OCI-LY3 (cell line): ENCODE measurements at regions not wholly inside any gene's neighbourhood (a gene's known extent, or its start where the extent isn't known, plus 50 kb on each side); places are given as distances from the start of the nearest gene placed in this dataset.

Source experiments
- H2AFZ ChIP-seq: fragments of 200-600, 300-600 bp; shearing (Covaris generic); 2 replicates; pipeline ENCODE4 v1.6.0; 2014; ENCODE audit warnings: antibody characterized with exemption, low read depth, low read length
- H3K27ac ChIP-seq: fragments of 200-600, 300-600 bp; sonication (generic); 2 replicates; pipeline ENCODE4 v1.5.1; 2014; ENCODE audit warnings: mild to moderate bottlenecking, low read length, moderate library complexity, mixed read lengths
- H3K27me3 ChIP-seq: fragments of 200-600, 300-600 bp; sonication (generic); 2 replicates; pipeline ENCODE4 v1.6.1; 2014; ENCODE audit warnings: low read depth, low read length, mixed read lengths
- H3K36me3 ChIP-seq: fragments of 200-600, 300-600 bp; sonication (generic); replicated peaks from 2 replicates; pipeline ENCODE3; 2014; ENCODE audit warnings: low read depth, low read length, mixed read lengths
- H3K4me1 ChIP-seq: fragments of 300-600, 200-600 bp; sonication (generic); 2 replicates; pipeline ENCODE4 v1.6.1; 2014; ENCODE audit warnings: low read length, mixed read lengths
- H3K4me2 ChIP-seq: fragments of 200-600, 300-600 bp; sonication (generic); 2 replicates; pipeline ENCODE4 v1.6.1; 2014; ENCODE audit warnings: low read length, mixed read lengths
- H3K4me3 ChIP-seq: fragments of 300-600, 200-600 bp; sonication (generic); 2 replicates; pipeline ENCODE4 v1.5.1; 2014; ENCODE audit warnings: antibody characterized with exemption, mild to moderate bottlenecking, low read length, moderate library complexity
- H3K79me2 ChIP-seq: fragments of 300-600, 200-600 bp; shearing (Covaris generic); 2 replicates; pipeline ENCODE4 v1.6.1; 2014; ENCODE audit warnings: mild to moderate bottlenecking, low read length, mixed read lengths
- H3K9ac ChIP-seq: fragments of 300-600, 200-600 bp; shearing (Covaris generic); 2 replicates; pipeline ENCODE4 v1.6.0; 2014; ENCODE audit warnings: mild to moderate bottlenecking, low read length, moderate library complexity
- H3K9me3 ChIP-seq: fragments of 200-600, 300-600 bp; shearing (Covaris generic); 2 replicates; pipeline ENCODE4 v1.6.1; 2014; ENCODE audit warnings: low read length, mixed read lengths; ENCODE audit not compliant: insufficient read depth
- H4K20me1 ChIP-seq: fragments of 200-600, 300-600 bp; sonication (generic); 2 replicates; pipeline ENCODE4 v1.6.1; 2016; ENCODE audit warnings: low read length, mixed read lengths; ENCODE audit not compliant: insufficient read depth
- EZH2phosphoT487 ChIP-seq: fragments of 200-600 bp; shearing (Covaris generic); IDR thresholded peaks from 2 replicates; pipeline ENCODE4 v1.6.1; 2018; ENCODE audit warnings: antibody characterized with exemption, mixed run types, low read depth
- TF ChIP-seq, protein P1 (sequence below): fragments of 200-600, 300-600 bp; sonication (generic); IDR thresholded peaks from 2 replicates; pipeline ENCODE4 v1.5.1; 2014; ENCODE audit warnings: antibody characterized with exemption, low read length, low read depth

DNA sequence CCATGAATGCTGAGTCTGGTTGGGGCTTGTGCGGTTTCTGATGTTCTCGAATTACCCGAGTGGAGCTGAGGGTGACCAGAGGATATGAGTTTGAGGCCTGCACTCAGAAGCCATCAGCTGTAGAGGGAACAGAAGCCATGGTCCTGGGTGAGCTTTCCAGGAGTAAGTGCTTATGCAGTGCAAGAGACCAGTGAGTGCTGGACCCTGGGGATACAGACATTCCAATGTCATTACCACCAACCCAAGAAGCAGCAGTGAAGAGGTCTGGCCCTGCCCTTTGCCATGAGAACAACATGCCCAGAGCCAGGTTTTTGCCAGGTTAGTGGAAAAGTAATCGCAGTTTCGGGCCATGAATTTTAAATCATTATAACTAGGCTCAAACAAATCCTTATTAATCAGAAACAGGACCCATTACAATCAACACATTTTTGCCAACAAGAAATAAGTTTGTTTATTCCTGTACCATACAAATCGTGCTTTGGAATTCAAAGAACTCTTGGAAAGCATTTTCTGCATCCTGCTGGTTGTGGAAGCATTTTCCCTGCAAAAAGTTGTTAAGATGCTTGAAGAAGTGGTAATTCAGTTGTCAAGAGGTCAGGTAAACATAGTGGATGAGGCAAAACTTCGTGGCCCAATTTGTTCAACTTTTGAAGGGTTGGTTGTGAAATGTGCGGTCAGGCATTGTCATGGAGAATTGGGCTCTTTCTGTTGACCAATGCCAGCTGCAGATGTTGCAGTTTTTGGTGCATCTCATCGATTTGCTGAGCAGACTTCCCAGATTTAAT lies 154.6 kb downstream of the SYK start:
- Histone ChIP-seq H3K9me3 (no peaks in the 10 kb centered on the region), H3K4me3 (no peak overlapping the region), H2AFZ (no peak overlapping the region), H3K9ac (no peak overlapping the region), H3K36me3 (no peaks in the 10 kb centered on the region), H3K79me2 (no peaks in the 10 kb centered on the region), H4K20me1 (no peaks in the 10 kb centered on the region), H3K27me3 (peaks cover 17% of the 10 kb centered on the region), H3K4me2 (no peak overlapping the region), H3K4me1 (no peaks in the 10 kb centered on the region), H3K27ac (no peak overlapping the region)
- TF ChIP-seq EZH2phosphoT487: no peak
- TF ChIP-seq, protein P1, sequence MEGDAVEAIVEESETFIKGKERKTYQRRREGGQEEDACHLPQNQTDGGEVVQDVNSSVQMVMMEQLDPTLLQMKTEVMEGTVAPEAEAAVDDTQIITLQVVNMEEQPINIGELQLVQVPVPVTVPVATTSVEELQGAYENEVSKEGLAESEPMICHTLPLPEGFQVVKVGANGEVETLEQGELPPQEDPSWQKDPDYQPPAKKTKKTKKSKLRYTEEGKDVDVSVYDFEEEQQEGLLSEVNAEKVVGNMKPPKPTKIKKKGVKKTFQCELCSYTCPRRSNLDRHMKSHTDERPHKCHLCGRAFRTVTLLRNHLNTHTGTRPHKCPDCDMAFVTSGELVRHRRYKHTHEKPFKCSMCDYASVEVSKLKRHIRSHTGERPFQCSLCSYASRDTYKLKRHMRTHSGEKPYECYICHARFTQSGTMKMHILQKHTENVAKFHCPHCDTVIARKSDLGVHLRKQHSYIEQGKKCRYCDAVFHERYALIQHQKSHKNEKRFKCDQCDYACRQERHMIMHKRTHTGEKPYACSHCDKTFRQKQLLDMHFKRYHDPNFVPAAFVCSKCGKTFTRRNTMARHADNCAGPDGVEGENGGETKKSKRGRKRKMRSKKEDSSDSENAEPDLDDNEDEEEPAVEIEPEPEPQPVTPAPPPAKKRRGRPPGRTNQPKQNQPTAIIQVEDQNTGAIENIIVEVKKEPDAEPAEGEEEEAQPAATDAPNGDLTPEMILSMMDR: no peak

DNA sequence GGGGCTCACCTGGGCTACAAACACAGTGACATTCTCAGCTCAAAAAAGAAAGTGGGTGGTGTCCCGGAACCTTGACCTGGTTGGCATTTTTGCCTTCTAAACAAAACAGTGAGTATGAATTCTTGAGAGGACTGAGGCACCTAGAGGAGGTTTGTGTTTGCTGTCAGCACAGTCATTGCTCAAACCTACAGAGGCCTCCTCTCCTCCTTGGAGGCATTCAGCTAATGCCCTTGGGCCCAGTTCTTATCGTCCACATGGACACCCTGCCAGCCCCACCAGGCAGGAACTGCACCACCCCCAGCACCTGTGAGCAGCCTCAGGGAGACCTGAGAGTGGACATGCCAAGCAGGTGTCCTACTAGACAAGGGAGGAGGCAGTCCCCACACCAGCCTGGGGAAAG lies 156.7 kb downstream of the SYK start:
- Histone ChIP-seq H3K4me1 (no peaks in the 10 kb centered on the region), H3K27ac (no peak overlapping the region), H4K20me1 (no peaks in the 10 kb centered on the region), H3K4me3 (no peak overlapping the region), H3K9me3 (no peaks in the 10 kb centered on the region), H3K36me3 (no peaks in the 10 kb centered on the region), H3K9ac (no peak overlapping the region), H3K4me2 (no peak overlapping the region), H3K27me3 (peaks cover 10% of the 10 kb centered on the region), H3K79me2 (no peaks in the 10 kb centered on the region), H2AFZ (no peak overlapping the region)
- TF ChIP-seq, protein P1: no peak
- no peak for TF ChIP-seq EZH2phosphoT487

- peaks cover 10% of the 10 kb centered on the region for H3K27me3 ChIP-seq
- no peaks in the 10 kb centered on the region for H3K36me3 ChIP-seq
- TF ChIP-seq EZH2phosphoT487: no peak
- TF ChIP-seq, protein P1: no peak
- H3K79me2 ChIP-seq: no peaks in the 10 kb centered on the region
- H3K27ac ChIP-seq: no peak overlapping the region
- H3K9ac ChIP-seq: no peak overlapping the region
- no peaks in the 10 kb centered on the region for H3K4me1 ChIP-seq
- H3K4me2 ChIP-seq: no peak overlapping the region
- H2AFZ ChIP-seq: no peak overlapping the region
- no peaks in the 10 kb centered on the region for H3K9me3 ChIP-seq
- no peaks in the 10 kb centered on the region for H4K20me1 ChIP-seq
- H3K4me3 ChIP-seq: no peak overlapping the region
These were observed 159.3 kb downstream of the SYK start for GRCh38 chr9:90960941-90961340.

DNA sequence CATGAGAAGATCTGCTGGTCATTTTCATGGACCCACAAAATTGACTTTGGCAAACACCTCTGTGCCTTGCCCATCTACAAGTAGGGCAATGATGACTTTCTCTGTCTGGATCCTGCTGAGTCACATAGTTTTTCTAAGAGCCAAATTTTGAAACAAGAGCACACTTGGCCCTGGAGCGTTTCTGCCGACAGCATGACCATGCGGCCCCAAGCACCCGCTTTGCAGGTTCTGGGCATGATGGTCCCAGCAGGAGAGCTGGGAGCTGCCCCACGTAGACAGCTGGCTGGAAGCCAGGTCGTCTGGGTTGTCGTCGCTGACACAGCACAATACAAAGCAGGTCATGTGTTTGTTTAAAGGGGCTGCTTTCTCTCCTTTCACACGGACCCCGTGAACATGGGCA lies 159.8 kb downstream of the SYK start:
- Histone ChIP-seq H3K27me3 (peaks cover 10% of the 10 kb centered on the region), H4K20me1 (no peaks in the 10 kb centered on the region), H3K4me3 (no peak overlapping the region), H3K36me3 (no peaks in the 10 kb centered on the region), H3K4me2 (no peak overlapping the region), H3K4me1 (no peaks in the 10 kb centered on the region), H3K27ac (no peak overlapping the region), H3K9ac (no peak overlapping the region), H3K79me2 (no peaks in the 10 kb centered on the region), H2AFZ (no peak overlapping the region), H3K9me3 (no peaks in the 10 kb centered on the region)
- no peak for TF ChIP-seq EZH2phosphoT487
- TF ChIP-seq, protein P1: no peak
